ENCODE measurements at regions not wholly inside any gene's neighbourhood (a gene's known extent, or its start where the extent isn't known, plus 50 kb on each side); places are given as distances from the start of the nearest gene placed in this dataset.

- peak in 1 of 3 experiments; percentile 6 for TF ChIP-seq CTCF (IDR thresholded peaks at IDR 0.05)
- TF ChIP-seq POLR2A (IDR thresholded peaks at IDR 0.05): no peak
Observed at GRCh38 chr6:12603673-12604049, 112.9 kb upstream of the PHACTR1 start.

All from testis (tissue), 2 donors.